Nephron (organoid): ENCODE measurements at regions not wholly inside any gene's neighbourhood (a gene's known extent, or its start where the extent isn't known, plus 50 kb on each side); places are given as distances from the start of the nearest gene placed in this dataset.
"Not testable (repeated sequence)": the region's sequence is repeated elsewhere in the genome, so short reads cannot be mapped to it uniquely, and the experiment has no call there.

Experiments
- H3K27ac Mint-ChIP-seq, 3 experiments: 2 replicates each; pipeline ENCODE4 v1.8.0; 2020; ENCODE audit warnings: mixed read lengths in 3 of 3, mild to moderate bottlenecking in 2 of 3, moderate library complexity in 1 of 3
- H3K27me3 Mint-ChIP-seq: 2 replicates; pipeline ENCODE4 v1.8.0; 2021; ENCODE audit warnings: low read depth, mild to moderate bottlenecking, moderate library complexity, mixed read lengths
- H3K36me3 Mint-ChIP-seq: 2 replicates; pipeline ENCODE4 v1.8.0; 2020; ENCODE audit warnings: low read depth, mixed read lengths
- H3K4me1 Mint-ChIP-seq: 2 replicates; pipeline ENCODE4 v1.8.0; 2020; ENCODE audit warnings: mixed read lengths
- H3K4me3 Mint-ChIP-seq, 3 experiments: 2 replicates each; pipeline ENCODE4 v1.8.0; 2020; ENCODE audit warnings: mild to moderate bottlenecking in 3 of 3, mixed read lengths in 3 of 3, moderate library complexity in 2 of 3
- H3K9me3 Mint-ChIP-seq: 2 replicates; pipeline ENCODE4 v1.8.0; 2020; ENCODE audit warnings: mixed read lengths
- CTCF ChIP-seq, 3 experiments: fragments of 200-600 bp; sonication (generic); IDR thresholded peaks; one replicate each; pipeline ENCODE4 v1.5.0; 2021; ENCODE audit warnings: antibody characterized with exemption in 3 of 3; ENCODE audit not compliant: unreplicated experiment in 3 of 3

DNA sequence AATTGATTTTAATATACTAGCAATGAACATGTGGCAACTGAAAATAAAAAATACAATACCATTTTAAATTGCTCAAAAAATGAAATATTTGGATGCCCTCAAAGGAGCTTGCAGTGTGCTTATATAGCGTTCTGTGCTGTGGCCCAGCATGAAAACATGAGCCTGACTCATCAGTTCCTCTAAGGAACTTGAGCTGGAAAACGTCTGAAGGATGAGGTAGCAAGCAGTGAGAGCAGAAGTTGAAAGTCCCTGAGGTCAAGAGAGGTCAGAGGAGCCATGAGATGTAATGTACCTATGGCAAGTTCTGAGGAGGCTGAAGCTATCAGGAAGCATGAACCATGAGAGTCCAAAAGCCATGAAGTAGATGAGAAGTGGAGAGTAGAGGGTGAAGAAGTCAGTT is 59.7 kb downstream of the HMGB3 start:
- Mint-ChIP-seq H3K4me3 (no peak overlapping the region), H3K36me3 (no peaks in the 10 kb centered on the region), H3K4me1 (no peaks in the 10 kb centered on the region), H3K27me3 (no peaks in the 10 kb centered on the region), H3K9me3 (peaks cover 13% of the 10 kb centered on the region), H3K27ac (no peak overlapping the region)
- no peak for TF ChIP-seq CTCF (IDR thresholded peaks at IDR 0.05; ENCODE audit: unreplicated experiment in 3 of 3)

- H3K9me3 Mint-ChIP-seq, H3K4me3 Mint-ChIP-seq, H3K27me3 Mint-ChIP-seq, H3K27ac Mint-ChIP-seq, H3K4me1 Mint-ChIP-seq, H3K36me3 Mint-ChIP-seq: not testable (repeated sequence)
These were observed 83.2 kb downstream of the HMGB3 start for GRCh38 chrX:151066373-151066772.

DNA sequence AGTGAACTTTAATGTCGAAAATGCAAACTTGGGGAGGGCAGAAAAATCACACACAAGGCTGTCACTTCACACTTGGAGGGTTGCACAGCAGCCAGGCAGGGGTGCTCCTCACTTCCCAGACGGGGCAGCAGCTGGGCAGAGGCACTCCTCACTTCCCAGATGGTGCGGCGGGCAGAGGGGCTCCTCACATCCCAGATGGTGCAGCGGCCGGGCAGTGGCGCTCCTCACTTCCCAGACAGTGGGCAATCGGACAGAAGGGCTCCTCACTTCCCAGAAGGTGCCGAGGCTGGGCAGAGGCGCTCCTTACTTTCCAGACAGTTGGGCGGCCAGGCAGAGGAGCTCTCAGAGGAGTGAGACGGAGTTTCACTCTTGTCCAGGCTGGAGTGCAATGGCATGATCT is 90.6 kb downstream of the HMGB3 start:
- Mint-ChIP-seq H3K36me3 (no peaks in the 10 kb centered on the region), H3K27ac (no peak overlapping the region), H3K4me1 (no peaks in the 10 kb centered on the region), H3K9me3 (peaks cover 13% of the 10 kb centered on the region), H3K4me3 (no peak overlapping the region), H3K27me3 (no peaks in the 10 kb centered on the region)
- TF ChIP-seq CTCF (IDR thresholded peaks at IDR 0.05; ENCODE audit: unreplicated experiment in 3 of 3), result no peak

DNA sequence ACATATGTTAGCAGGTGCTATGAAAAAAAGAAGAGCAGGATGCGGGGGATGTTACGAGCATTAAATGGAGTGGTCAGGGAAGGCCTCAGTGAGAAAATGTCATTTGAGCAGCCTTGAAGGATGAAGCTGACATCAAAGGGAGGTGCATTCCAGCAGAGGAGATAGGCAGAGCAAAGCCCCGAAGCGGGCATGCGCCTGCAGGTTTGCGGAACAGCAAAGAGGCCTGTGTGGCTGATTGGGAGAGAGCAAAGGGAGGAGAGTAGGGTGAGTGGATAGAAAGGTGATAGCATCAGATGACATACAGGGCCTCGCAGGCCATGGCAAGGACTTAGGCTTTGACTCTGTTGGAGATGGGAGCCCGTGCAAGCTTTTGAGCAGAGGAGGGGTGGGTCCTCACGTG is 95.4 kb upstream of the GPR50 start:
- H3K9me3 Mint-ChIP-seq, result peaks cover 10% of the 10 kb centered on the region
- TF ChIP-seq CTCF (IDR thresholded peaks at IDR 0.05; ENCODE audit: unreplicated experiment in 3 of 3), result no peak
- no peaks in the 10 kb centered on the region for H3K36me3 Mint-ChIP-seq
- peak overlapping the region in 2 of 3 experiments; percentile 11 to 49 for H3K4me3 Mint-ChIP-seq
- peaks cover 5% of the 10 kb centered on the region for H3K27me3 Mint-ChIP-seq
- H3K4me1 Mint-ChIP-seq, result no peaks in the 10 kb centered on the region
- H3K27ac Mint-ChIP-seq, result no peak overlapping the region

GRCh38 chrX:151082077-151082948 is 94.1 kb upstream of the GPR50 start:
- TF ChIP-seq CTCF (IDR thresholded peaks at IDR 0.05; ENCODE audit: unreplicated experiment in 3 of 3), result peak; percentile 79 to 88 (median 83)
- no peaks in the 10 kb centered on the region for H3K36me3 Mint-ChIP-seq

DNA sequence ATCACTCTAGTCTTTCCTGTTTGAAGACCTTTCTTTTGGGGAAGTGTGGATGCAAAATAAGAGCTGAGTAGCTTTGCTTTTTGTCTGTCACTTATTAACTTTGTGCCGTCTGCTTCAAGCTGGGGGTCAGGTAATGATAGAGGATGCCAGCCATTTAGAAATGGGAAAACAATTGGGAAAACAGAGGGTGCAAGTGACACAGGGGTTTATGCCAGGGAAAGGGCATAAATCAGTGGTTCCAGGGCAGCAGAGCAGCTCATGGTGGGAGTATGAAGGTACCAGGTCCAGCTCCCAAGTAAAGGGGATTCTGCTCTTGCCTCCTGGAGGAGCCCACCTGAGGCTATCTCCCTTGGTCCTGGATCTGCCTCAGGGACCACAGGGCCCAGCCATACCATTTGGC is 91.9 kb upstream of the GPR50 start:
- Mint-ChIP-seq H3K27ac (no peak overlapping the region), H3K36me3 (no peaks in the 10 kb centered on the region), H3K4me3 (no peak overlapping the region), H3K4me1 (no peaks in the 10 kb centered on the region), H3K27me3 (peaks cover 5% of the 10 kb centered on the region), H3K9me3 (peaks cover 6% of the 10 kb centered on the region)
- TF ChIP-seq CTCF (IDR thresholded peaks at IDR 0.05; ENCODE audit: unreplicated experiment in 3 of 3), result no peak

More at GRCh38 chrX:151082077-151082948, 94.1 kb upstream of the GPR50 start:
- Mint-ChIP-seq H3K4me1 (no peaks in the 10 kb centered on the region), H3K27ac (no peak overlapping the region), H3K4me3 (peak overlapping the region; percentile 21 to 69 (median 59)), H3K9me3 (peaks cover 6% of the 10 kb centered on the region), H3K27me3 (peaks cover 5% of the 10 kb centered on the region)
